ENCODE measurements at regions not wholly inside any gene's neighbourhood (a gene's known extent, or its start where the extent isn't known, plus 50 kb on each side); places are given as distances from the start of the nearest gene placed in this dataset.

- TF ChIP-seq POLR2A (IDR thresholded peaks at IDR 0.05; ENCODE audit: low read depth, low read length) (no peak), CTCF (IDR thresholded peaks at IDR 0.05; ENCODE audit: extremely low read depth in 1 of 2, insufficient read depth in 1 of 2, low read depth in 1 of 2, low read length in 2 of 2) (no peak), GATA2 (IDR thresholded peaks at IDR 0.05; ENCODE audit: insufficient read depth, insufficient read length, low read depth, low read length) (no peak), EZH2 (IDR thresholded peaks at IDR 0.05; ENCODE audit: borderline replicate concordance, low read depth, low read length, severe bottlenecking) (no peak)
Observed at GRCh38 chr21:20024741-20025140, 973.5 kb upstream of the NCAM2 start.

All from endothelial cell of umbilical vein (primary cell).